NCI-H526 treated with DMSO at 0.1 percent for 48 hours (cell line): ENCODE measurements at regions not wholly inside any gene's neighbourhood (a gene's known extent, or its start where the extent isn't known, plus 50 kb on each side); places are given as distances from the start of the nearest gene placed in this dataset.

Experiments
- DNase-seq: peaks from one replicate; lab custom pipeline; 2025; lab: John Stamatoyannopoulos, UW

- DNase-seq: no peak
Observed at GRCh38 chr10:126783806-126784557, 113.5 kb upstream of the C10orf90 start.

- DNase-seq: no peak
Observed at GRCh38 chr10:126787201-126787600, 116.7 kb upstream of the C10orf90 start.

- DNase-seq: no peak
Observed at GRCh38 chr10:126795318-126795717, 109.9 kb upstream of the DOCK1 start.

GRCh38 chr10:126798649-126799048 lies 106.6 kb upstream of the DOCK1 start:
- no peak for DNase-seq

- no peak for DNase-seq
Observed at GRCh38 chr10:126803394-126803793, 101.8 kb upstream of the DOCK1 start.

- no peak for DNase-seq
Observed at GRCh38 chr10:126804396-126804795, 100.8 kb upstream of the DOCK1 start.

GRCh38 chr10:126806498-126806897 lies 98.7 kb upstream of the DOCK1 start:
- no peak for DNase-seq

GRCh38 chr10:126806991-126807702 lies 98.1 kb upstream of the DOCK1 start:
- no peak for DNase-seq

- DNase-seq: no peak
Observed at GRCh38 chr10:126808103-126808502, 97.1 kb upstream of the DOCK1 start.

- no peak for DNase-seq
Observed at GRCh38 chr10:126813432-126813831, 91.8 kb upstream of the DOCK1 start.

GRCh38 chr10:126833542-126833941 lies 71.7 kb upstream of the DOCK1 start:
- no peak for DNase-seq

GRCh38 chr10:126836009-126836408 lies 69.2 kb upstream of the DOCK1 start:
- no peak for DNase-seq

GRCh38 chr10:126838316-126838715 lies 66.9 kb upstream of the DOCK1 start:
- DNase-seq: no peak

GRCh38 chr10:126839094-126839761 lies 66.0 kb upstream of the DOCK1 start:
- peak; percentile 80 for DNase-seq

- DNase-seq: peak; percentile 6
Observed at GRCh38 chr10:126840576-126841135, 64.6 kb upstream of the DOCK1 start.

GRCh38 chr10:126841341-126841895 lies 63.8 kb upstream of the DOCK1 start:
- no peak for DNase-seq

- no peak for DNase-seq
Observed at GRCh38 chr10:126842356-126842755, 62.9 kb upstream of the DOCK1 start.

- no peak for DNase-seq
Observed at GRCh38 chr10:126842836-126843235, 62.4 kb upstream of the DOCK1 start.

- DNase-seq: no peak
Observed at GRCh38 chr10:126843299-126843934, 61.8 kb upstream of the DOCK1 start.

- no peak for DNase-seq
Observed at GRCh38 chr10:126844406-126844805, 60.8 kb upstream of the DOCK1 start.

- no peak for DNase-seq
Observed at GRCh38 chr10:126846469-126846868, 58.8 kb upstream of the DOCK1 start.

GRCh38 chr10:126846959-126847358 lies 58.3 kb upstream of the DOCK1 start:
- DNase-seq: no peak
